OCI-LY3 (cell line): ENCODE measurements at regions not wholly inside any gene's neighbourhood (a gene's known extent, or its start where the extent isn't known, plus 50 kb on each side); places are given as distances from the start of the nearest gene placed in this dataset.

Experiments
- CTCF ChIP-seq: fragments of 200-600, 300-600 bp; sonication (generic); IDR thresholded peaks from 2 replicates; pipeline ENCODE4 v1.5.1; 2014; ENCODE audit warnings: antibody characterized with exemption, low read length, low read depth
- EZH2phosphoT487 ChIP-seq: fragments of 200-600 bp; shearing (Covaris generic); IDR thresholded peaks from 2 replicates; pipeline ENCODE4 v1.6.1; 2018; ENCODE audit warnings: antibody characterized with exemption, mixed run types, low read depth

- no peak for TF ChIP-seq CTCF
- no peak for TF ChIP-seq EZH2phosphoT487
These were observed 153.4 kb upstream of the MAP1B start for GRCh38 chr5:71953866-71954265.
